ENCODE measurements at regions not wholly inside any gene's neighbourhood (a gene's known extent, or its start where the extent isn't known, plus 50 kb on each side); places are given as distances from the start of the nearest gene placed in this dataset.

DNA sequence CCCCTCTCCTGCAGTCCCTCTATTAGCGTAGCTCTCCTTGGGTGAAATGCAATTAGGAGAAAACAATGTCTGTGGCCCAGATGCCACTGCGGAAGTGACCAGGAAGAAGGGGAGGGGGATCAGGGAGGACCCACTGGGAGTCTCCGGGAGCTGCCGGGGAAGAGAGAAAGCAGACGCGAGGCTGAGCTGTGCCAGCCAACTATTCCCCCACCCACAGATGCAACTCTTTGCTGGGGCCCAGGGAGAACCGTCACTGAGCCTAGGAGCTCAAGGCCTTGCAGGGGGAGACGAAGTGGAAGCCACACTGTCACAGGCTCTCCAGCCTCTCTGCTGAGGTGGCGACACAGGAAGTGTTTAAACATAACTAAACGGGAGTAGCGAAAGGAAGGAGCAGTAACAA lies 149.2 kb downstream of the BCOR start:
- DNase-seq, result no peak

DNA sequence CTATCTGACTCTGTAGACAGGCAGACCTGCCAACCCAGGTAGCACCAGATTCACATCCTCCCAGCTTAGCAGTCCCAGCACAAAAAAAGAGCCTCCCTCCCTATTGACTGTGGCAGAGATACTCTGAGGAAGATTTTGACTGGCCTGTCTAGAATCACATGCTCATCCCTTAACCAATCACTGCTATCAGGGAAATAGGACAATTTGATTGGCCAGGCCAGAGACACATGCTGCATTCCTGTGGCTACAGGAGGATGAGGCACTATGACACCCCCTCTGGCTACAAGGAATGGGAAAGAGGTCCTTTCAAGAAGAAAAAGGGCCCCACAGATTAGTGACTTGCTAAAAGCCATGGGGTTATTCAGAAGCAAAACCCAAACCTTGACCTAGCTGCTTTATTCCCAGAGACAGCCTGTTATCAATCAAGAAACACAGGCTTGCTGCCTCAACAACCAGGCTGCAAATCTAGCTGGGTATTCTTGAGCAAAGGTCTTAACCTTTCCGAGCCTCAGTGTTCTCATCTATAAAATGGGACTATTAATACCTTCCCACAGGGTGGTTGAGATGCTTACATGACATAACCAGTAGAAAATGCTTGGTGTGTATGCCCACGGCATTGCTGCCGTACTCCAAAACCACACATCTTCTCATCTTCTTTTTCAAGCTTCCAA lies 147.6 kb downstream of the BCOR start:
- no peak for DNase-seq

DNA sequence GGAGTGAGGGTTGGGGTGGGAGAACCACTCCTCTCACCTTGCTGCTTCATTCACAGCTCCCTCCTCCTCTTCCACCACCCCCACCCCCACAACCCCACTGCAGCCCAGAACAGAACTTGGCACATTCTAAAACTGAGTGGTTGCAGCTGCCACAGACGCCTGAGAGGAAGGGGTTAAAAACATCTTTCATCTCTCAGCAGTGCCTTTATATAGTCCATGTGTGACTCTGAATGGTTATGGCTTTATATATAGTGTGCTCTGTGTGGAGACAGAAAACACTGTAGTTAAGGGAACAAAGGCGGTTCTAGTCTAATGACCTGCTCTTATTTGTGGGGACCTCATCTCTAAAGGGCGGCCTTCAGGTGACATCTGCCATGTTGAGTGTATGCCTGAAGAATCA lies 144.8 kb downstream of the BCOR start:
- DNase-seq, result no peak

DNA sequence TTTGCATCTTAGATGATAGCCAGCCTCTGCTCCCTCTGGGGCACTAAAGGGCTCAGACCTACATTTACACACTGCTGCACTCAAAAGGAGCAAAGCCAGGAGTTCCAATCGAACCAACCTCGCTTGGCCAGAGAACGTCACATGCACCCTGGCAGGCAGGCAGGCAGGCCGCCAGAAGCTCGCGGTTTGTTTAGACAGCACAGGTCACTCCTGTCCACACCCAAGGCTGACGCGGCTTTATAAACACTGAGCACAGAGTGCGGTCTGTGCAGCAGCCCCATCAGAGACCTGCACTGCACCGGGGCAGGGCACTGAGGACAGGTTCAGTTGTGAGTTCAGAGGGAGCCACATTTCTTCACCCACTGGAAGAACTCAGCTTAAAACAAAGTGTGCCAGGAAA lies 143.9 kb downstream of the BCOR start:
- DNase-seq, result no peak

DNA sequence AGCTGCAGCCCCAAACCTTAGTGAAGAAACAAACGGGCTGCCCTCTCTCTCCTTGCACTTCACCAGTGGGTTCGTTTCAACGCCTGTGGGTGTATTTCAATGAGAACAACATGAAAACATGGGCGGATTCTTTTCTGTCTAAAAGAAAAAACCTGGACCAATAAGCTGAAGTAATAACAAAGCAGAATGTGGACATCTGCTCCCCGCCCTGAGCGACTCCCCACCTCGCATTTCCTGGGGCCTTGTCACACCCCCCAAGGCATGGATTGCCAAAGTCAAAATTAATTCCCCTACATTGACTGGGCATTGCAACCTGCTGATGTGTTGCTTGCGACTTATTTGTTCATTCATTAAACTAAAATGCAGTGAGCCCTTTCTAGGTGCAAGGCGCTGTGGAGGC lies 142.9 kb downstream of the BCOR start:
- no peak for DNase-seq

DNA sequence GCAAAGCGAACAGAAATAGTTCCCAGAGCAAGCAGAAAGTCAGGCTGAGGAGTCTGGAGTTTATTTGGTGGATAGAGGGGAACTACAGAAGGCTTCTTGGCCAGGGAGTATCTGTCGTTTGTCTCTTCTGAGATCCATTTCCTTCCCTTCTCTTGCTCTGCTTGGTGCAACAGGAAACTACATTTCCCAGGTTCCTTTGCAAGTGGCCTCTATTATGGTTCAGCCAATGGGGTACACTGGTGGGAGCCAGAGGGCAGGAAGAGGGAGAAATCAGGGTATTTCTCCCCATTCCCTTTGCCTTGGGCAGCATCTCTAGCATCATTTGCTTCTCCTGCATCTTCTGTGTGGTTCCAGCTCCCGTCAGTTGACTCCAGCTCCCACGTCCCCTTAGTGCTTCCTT lies 142.1 kb downstream of the BCOR start:
- no peak for DNase-seq

DNA sequence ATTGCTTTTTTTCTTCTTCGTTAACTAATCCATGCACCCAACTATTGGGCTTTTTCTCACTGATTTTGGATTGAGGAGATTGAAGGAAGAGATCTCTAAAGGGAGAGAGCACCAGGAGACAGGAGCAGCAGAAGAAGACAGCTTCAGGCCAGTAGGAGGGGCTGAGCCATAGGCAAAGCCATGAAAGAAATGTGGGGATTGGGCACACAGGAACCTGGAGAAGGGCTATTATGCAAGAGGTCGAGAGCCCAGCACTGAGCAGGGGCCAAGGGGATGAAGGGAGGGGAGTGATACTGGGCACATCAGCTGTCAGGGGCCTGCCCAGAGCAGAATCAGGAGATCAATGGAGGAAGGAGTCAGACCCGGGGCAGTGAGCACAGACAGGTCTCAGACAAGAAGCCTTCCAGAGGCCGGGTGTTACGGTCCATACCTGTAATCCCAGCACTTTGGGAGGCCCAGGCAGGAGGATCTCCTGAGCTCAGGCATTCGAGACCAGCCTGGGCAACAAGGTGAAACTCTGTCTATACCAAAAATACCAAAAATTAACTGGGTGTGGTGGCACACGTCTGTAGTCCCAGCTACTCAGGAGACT lies 140.9 kb downstream of the BCOR start:
- no peak for DNase-seq

DNA sequence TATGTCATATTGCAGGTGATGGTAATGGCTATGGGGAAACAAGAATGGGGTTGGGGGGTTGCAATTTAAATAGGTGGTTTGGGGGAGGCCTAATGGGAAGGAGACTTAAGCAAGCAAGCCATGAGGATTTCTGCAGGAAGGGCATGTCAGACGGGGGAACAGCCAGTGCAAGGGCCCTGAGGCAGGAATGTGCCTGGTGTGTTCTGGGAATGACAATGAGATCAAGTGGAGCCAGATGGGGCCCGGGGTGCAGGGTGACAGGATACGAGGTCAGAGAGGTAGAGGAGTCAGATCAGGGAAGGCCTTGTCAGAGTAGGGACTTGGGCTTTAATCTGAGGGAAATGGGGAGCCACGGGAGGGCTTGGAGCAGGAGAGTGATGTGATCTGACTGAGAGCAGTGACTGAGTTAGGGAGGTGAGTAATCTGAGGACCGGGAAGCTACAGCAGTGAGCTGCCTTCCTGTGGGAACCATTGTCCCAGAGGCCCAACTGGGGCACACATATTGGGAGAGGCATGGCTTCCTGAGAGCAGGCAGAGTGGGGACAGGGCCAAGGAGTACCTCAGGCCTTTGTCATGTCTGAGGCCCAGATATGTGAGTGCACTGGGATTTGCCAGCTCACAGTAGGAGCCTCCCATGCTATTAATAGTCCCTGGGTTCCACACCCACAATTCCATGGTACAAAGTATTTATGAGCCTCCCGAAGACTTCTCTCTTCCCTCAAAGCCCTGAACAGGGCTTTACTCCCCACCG lies 139.8 kb downstream of the BCOR start:
- DNase-seq, result no peak

DNA sequence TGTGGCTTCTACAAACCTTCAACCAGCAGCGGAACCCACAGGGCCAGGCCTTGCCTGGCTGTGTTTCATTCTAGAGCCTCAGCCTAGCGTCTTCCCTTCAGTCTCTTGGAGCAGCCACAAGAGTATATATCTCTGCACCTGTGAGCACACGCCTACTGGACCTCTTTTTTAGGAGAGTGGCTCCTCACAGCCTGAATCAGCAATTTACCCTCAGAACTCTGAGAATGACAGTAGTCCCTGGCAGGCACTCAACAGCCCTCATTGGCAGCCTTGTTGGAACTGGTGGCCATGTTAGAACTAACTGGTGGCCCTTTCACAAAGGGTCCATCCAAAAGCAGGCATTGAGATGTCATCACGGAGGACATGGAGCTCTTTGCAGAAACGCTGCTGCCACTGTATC lies 138.9 kb downstream of the BCOR start:
- no peak for DNase-seq

DNA sequence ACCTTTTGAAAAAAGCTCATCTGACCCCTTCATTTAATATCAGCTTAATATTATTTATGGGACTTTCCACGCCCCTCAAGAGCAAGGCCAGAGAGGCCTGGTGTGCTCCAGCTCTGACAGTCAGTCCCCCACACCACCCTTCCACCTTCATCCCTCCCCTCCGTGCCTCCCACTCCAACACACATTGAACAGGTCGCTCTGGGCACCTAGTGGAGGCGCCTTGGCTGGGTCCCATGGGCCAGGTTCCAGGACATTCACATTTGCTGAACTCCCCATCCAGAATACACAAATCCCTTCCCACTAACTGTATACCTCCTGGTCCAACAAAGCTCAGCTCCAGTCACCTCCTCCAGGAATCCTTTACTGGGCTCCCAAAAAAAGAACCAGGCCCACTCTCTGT lies 137.5 kb downstream of the BCOR start:
- no peak for DNase-seq

DNA sequence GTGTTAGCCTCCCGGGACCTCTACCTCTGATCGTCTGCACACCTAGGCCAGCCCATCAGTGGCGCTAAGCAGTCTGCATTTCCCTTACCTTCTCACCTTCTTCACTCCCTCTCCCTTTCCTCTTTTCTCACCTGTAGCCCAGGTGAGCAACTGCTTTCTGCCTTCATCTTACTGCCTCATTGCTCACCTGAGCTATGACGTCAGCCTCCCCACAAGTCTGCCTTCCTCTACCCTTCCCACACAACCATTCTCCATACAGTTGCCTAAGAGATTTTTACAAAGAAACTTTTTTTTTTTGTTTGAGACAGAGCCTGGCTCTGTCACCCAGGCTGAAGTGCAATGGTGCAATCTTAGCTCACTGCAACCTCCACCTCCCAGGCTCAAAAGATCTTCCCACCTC lies 136.3 kb downstream of the BCOR start:
- DNase-seq, result no peak

DNA sequence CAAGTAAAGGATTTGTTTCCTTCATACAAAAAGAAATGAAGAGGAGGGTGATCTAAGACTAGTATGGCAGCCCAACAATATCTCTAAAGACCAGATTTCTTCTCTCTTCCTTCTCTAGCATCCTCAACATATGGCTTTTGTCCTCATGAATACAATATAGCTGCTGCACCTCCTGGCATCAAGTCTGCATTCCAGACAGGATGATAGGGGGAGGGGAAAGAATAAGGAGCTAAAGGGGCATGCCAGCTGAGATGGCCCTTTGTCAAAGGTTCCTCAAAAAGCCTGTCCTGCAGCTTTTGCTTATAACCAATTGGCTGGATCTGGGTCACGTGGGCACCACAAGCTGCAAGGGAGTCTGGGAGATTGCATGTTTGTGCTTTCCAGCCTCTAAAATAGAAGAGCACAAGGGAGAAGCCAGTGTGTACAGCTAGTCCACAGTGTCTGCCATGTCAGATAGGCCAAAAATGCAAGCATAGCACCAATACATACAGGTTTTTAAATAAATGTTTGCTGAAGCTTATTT lies 132.6 kb downstream of the BCOR start:
- no peak for DNase-seq

DNA sequence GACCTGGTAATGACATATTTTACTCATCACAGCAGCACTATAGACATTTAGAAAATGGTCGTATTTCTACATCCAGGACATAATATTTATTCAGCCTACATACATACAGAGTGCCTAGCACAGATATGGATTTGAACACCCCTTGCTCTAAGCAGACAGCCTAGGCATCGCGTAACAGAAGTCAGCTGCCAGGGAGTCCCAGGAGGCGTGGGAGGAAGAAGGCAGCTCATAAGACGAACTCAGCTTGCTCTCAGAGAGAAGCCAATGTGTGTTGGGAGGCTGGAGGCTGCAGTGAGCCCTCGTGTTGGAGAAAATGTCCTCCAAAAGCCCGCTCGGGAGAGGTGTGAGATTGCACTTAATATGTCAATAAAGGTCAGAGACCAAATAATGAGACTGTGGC lies 131.6 kb downstream of the BCOR start:
- no peak for DNase-seq

DNA sequence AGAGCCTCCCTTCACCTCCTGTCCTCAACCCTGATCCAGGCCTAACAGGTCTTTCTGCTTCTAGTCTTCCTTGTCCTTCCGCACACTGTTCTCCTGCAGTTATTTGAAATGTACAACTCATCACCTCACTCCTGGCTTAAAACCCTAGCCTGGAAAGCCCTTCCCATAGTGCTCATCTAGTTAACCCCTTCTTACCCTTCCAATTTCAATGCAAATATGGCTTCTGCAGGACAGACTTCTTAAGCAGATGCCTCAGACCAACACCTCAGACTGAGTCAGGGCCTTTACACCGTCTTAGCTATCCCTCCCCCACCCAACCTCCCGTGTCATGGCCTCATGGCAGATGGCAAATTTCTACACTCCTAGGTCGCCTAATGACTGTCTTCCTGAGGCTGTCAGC lies 130.4 kb downstream of the BCOR start:
- no peak for DNase-seq

DNA sequence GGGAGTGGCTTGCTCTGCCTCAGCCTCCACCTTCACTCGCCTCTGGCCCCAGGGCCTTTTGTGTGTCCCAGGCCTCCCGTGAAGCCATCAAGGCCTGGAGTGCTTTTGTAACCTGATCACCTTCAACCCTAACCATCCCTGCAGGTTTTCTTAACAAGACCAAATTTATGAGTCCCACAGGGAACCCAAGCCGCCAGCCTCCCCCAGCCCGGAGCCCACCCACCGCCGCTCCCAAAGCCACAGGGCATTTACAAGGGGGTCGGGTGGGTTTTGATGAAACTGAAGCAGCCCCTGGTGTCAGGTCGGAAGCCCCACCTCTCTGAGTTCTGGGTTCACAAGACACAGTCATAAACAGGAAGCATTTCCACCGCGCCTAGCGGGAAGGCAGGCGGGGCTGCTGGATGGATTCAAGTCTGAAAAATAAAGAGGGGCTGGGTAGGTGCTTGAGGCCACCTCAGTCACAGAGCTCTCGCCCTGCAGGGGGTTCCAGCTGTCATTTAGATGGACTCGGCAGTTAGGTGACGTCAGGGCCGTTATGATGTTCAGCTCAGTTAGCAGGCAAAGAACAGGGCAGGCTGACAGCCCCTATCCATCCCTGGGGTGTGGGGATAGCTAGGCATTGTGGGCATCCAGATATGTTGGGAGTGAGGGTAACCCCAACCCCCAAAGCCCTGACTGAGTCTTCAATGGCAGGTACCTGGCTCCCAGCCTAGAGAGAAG lies 128.5 kb downstream of the BCOR start:
- peak; percentile 39 for DNase-seq

DNA sequence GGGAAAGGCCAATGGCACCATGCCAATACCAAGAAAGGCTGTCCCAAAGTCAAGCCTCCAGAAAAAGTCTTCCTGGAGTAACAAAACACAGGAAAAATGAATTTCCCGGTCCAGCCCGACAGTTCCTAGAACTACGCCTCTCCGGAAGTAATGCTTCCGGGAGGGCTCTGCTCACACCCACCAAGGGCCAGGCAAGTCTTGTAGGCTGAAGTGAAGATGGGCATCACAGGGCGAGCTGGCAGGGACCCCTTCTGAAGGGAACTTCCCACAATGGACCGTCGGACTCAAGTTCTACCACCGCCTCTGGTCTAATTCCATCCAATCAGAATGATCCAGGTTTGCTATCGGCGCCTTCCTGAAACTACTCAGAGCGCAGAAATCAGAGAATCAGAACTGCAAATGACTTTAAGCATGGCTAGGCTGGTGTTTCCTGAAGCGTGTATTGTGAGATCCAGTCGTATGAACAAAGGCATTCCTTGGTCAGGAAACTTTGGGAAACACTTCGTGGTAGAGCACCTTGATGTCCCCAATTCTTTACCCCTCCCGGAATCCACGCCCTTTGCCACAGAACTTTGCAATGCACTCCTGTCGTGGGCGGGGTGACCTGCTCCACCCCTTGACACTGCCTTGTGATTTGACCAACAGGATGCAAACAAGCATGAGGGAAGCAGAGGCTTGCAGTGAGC lies 127.8 kb downstream of the BCOR start:
- no peak for DNase-seq

DNA sequence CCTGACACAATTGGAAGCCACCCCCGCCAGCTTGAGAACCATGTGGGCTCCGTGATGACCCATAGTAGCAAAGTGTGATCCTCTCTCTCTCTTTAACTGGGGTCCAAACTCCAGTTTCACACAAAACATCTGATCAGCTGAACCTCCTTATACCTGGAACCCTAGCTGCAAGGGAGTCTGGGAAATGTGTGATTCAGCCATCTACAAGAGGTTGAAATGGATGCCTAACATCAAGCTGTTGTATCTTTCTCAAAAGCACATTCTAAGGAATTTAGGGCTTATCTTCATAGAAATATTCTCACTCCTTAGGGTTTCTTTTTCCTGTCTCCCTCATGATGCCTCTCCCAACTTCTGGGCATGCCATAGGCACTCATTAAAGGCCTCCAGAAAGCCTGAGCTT lies 126.0 kb downstream of the BCOR start:
- no peak for DNase-seq

DNA sequence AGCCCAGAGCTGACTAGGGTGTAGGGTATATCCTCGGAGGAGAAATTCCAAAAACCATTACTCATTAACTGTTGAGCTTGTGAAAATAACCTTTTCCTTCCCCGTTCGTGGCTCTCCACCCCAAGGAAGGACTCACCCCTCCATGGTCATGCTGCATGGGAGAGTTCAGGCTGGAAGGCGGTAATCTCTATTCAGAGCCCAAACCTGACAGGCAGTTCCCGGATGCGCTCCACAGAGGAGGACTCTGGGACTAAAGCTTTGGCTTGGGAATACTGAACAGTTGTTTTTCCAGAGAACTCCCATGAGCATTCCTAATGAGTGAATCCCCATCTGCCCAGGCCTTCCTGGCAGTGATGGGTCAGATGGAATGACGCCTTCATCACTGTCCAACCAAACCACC lies 125.4 kb downstream of the BCOR start:
- no peak for DNase-seq

DNA sequence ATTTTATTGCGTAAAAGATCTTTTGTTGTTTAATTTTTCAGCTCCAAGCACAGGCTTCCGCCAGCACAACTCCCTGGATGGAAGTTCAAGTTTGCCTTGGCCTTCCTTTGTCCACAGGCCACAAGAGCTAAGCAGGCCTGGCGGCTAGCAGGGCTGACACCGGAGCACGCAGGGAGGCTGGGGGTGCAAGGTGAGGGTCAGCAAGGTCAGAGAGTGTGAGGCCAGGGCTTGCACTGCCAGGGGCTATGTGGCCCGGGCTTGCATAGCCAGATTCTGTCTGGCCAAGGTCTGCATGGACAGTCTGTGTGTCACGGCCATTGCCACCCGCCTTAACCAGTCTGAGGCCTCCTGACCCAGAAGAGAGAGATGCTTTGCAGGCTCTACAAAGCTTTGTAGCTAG lies 123.9 kb downstream of the BCOR start:
- no peak for DNase-seq

DNA sequence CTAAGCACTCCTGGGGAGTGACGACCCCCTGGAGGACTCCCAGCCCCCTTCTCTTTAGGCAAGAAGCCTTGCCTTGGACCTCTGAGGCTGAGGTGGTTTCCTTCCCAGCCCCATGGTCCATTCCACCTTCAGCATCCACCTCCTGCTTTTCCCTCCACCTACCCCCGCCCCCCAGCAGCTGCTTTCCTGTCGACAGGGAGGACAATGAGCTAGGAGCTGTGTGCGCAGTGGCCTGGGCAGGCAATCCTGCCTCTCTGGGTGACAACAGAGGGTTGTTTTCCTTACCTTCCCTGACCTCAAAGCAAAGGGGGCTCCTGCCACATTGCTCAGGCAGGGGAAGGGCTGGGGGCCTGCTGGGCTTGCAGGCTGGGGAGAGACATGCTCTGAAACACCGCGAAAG lies 123.5 kb downstream of the BCOR start:
- DNase-seq, result no peak

DNA sequence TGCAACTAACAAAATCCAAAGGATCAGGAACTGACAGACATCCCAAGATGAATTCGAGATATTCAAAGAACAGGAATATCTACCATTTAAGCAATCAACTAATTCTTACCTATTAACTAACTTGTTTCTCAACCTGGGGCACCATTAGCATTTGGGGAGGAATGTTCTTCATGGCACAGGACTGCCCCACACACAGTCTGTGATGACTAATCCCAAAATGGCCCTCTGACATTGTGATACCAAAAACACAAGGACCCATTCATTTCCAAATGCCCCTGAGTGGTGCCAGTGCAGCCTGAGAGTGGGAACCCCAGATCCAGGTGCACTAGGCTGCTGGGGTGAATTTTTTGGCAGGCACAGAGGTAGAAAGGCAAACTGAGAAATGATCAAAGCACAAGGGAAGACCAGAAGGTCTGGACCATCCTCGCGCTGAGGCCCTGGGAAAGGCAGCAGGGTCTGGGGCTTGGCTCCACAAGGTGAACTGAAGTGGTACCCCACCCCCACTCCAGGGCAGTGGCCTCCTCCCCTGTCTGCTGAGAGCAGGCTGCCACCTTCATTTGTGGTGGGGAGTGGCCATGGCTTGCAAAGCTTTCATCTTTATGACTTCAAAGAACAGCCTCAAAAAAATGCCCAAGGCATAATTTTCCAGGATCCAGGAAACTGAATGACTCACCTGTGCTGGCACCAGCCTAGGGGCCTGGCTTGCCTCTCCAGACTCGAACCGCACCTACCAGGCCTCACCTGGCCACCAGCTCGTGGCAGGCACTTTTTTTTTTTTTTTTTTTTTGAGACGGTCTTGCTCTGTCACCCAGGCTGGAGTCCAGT lies 122.4 kb downstream of the BCOR start:
- DNase-seq, result no peak

DNA sequence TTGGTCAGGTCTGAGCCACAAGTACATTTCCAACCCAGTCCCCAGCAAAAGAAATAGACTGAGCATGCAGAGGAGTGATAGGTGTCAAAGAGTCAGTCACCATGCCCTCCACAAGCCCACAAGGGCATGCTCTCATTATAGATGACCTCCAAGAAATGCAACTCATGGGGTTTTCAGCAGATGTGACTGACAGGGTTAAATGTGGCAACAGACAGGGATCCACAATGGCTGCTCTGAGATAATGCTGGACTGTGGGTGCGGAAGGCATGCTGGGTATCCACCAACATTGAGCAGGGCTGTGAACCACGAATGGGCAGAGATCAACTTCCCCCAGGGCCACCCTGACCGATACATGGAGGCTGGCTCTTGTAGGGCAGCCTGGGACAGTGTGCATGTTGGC lies 115.8 kb downstream of the BCOR start:
- DNase-seq, result no peak

All from NCI-H2081 treated with DMSO at 0.1 percent for 48 hours (cell line).